ENCODE measurements at regions not wholly inside any gene's neighbourhood (a gene's known extent, or its start where the extent isn't known, plus 50 kb on each side); places are given as distances from the start of the nearest gene placed in this dataset.
"Not testable (repeated sequence)": the region's sequence is repeated elsewhere in the genome, so short reads cannot be mapped to it uniquely, and the experiment has no call there.

- POLR2A ChIA-PET; DNase-seq (ENCODE audit: extremely low spot score): not testable (repeated sequence)
- CTCF ChIA-PET: interaction anchor here (0.7 to 3.0 kb wide), 13 partner anchors 10 to 313 kb away, joined by 3 to 10 read pairs (median 4); no protein-coding TSS in a partner anchor
- peak; percentile 47 for TF ChIP-seq CTCF (IDR thresholded peaks at IDR 0.05; ENCODE audit: control extremely low read depth, extremely low read depth, low read depth, missing control alignments)
Measured at GRCh38 chr1:157377280-157377713, 175.0 kb downstream of the FCRL5 start.

- CTCF ChIA-PET: interaction anchor here (0.7 to 3.0 kb wide), 13 partner anchors 10 to 314 kb away, joined by 3 to 10 read pairs (median 4); no protein-coding TSS in a partner anchor
- no peak for DNase-seq (ENCODE audit: extremely low spot score)
- no peak for TF ChIP-seq CTCF (IDR thresholded peaks at IDR 0.05; ENCODE audit: control extremely low read depth, extremely low read depth, low read depth, missing control alignments)
- POLR2A ChIA-PET: no interaction called here
Measured at GRCh38 chr1:157376681-157377080, 175.6 kb downstream of the FCRL5 start.

- CTCF ChIA-PET: interaction anchor here (3.0 to 3.5 kb wide), 4 partner anchors 112 to 133 kb away, joined by 9 to 26 read pairs (median 20); no protein-coding TSS in a partner anchor
- DNase-seq (ENCODE audit: extremely low spot score); POLR2A ChIA-PET: not testable (repeated sequence)
Measured at GRCh38 chr1:157372311-157372710, 180.0 kb downstream of the FCRL5 start.

GRCh38 chr1:157371826-157372225, 180.5 kb downstream of the FCRL5 start:
- no peak for TF ChIP-seq CTCF (IDR thresholded peaks at IDR 0.05; ENCODE audit: control extremely low read depth, extremely low read depth, low read depth, missing control alignments)
- ChIA-PET POLR2A (no interaction called here), CTCF (interaction anchor here (1.0 to 3.5 kb wide), 14 partner anchors 8 to 194 kb away, joined by 3 to 26 read pairs (median 8); no protein-coding TSS in a partner anchor)
- no peak for DNase-seq (ENCODE audit: extremely low spot score)

- ChIA-PET POLR2A (no interaction called here), CTCF (interaction anchor here (0.8 to 3.5 kb wide), 26 partner anchors 9 to 254 kb away, joined by 3 to 26 read pairs (median 6); partner anchors contain the start of gene FCRL5)
- no peak for TF ChIP-seq CTCF (IDR thresholded peaks at IDR 0.05; ENCODE audit: control extremely low read depth, extremely low read depth, low read depth, missing control alignments)
- no peak for DNase-seq (ENCODE audit: extremely low spot score)
Measured at GRCh38 chr1:157371221-157371620, 181.1 kb downstream of the FCRL5 start.

GRCh38 chr1:157370698-157371097, 181.6 kb downstream of the FCRL5 start:
- CTCF ChIA-PET: interaction anchor here (0.7 to 3.5 kb wide), 32 partner anchors 9 to 751 kb away, joined by 3 to 26 read pairs (median 4); partner anchors contain the start of gene FCRL5

More at GRCh38 chr1:157370698-157371097, 181.6 kb downstream of the FCRL5 start:
- POLR2A ChIA-PET: no interaction called here
- DNase-seq (ENCODE audit: extremely low spot score): no peak
- TF ChIP-seq CTCF (IDR thresholded peaks at IDR 0.05; ENCODE audit: control extremely low read depth, extremely low read depth, low read depth, missing control alignments): no peak

All from GM10248 (cell line).